H9 (cell line): ENCODE measurements at regions not wholly inside any gene's neighbourhood (a gene's known extent, or its start where the extent isn't known, plus 50 kb on each side); places are given as distances from the start of the nearest gene placed in this dataset.

Experiments
- DNase-seq: peaks from one replicate; pipeline ENCODE4 v3.0.0-alpha.2; 2017
- H2AFZ ChIP-seq: one replicate; pipeline ENCODE4 v1.6.1; 2013; ENCODE audit warnings: mild to moderate bottlenecking, low read length, control low read depth, moderate library complexity
- H2AK5ac ChIP-seq: 2 replicates; pipeline ENCODE4 v1.6.1; 2013; ENCODE audit warnings: low read length, control low read depth, mixed read lengths; ENCODE audit not compliant: insufficient read length
- H2BK120ac ChIP-seq: one replicate; pipeline ENCODE4 v1.6.1; 2013; ENCODE audit warnings: low read depth, mild to moderate bottlenecking, low read length, control low read depth, inconsistent platforms; ENCODE audit not compliant: poor library complexity, severe bottlenecking
- H2BK12ac ChIP-seq: 2 replicates; pipeline ENCODE4 v1.6.1; 2013; ENCODE audit warnings: low read length, control low read depth, mixed read lengths, low read depth; ENCODE audit not compliant: insufficient read length
- H2BK15ac ChIP-seq: 2 replicates; pipeline ENCODE4 v1.6.1; 2013; ENCODE audit warnings: low read depth, low read length, control low read depth
- H2BK20ac ChIP-seq: one replicate; pipeline ENCODE4 v1.6.1; 2013; ENCODE audit warnings: low read depth, mild to moderate bottlenecking, low read length, control low read depth, inconsistent platforms; ENCODE audit not compliant: poor library complexity, severe bottlenecking
- H2BK5ac ChIP-seq: 2 replicates; pipeline ENCODE4 v1.6.1; 2013; ENCODE audit warnings: low read length, control low read depth, mixed read lengths; ENCODE audit not compliant: insufficient read length
- H3K14ac ChIP-seq: 2 replicates; pipeline ENCODE4 v1.6.1; 2013; ENCODE audit warnings: low read length, control low read depth; ENCODE audit not compliant: insufficient read depth
- H3K18ac ChIP-seq: 2 replicates; pipeline ENCODE4 v1.6.1; 2013; ENCODE audit warnings: low read depth, mild to moderate bottlenecking, mixed read lengths, low read length, control low read depth; ENCODE audit not compliant: insufficient read length
- H3K23ac ChIP-seq: 2 replicates; pipeline ENCODE4 v1.6.1; 2013; ENCODE audit warnings: low read length, control low read depth, mixed read lengths, low read depth; ENCODE audit not compliant: insufficient read length
- H3K23me2 ChIP-seq: 2 replicates; pipeline ENCODE4 v1.6.1; 2013; ENCODE audit warnings: low read depth, mild to moderate bottlenecking, mixed read lengths, low read length, control low read depth; ENCODE audit not compliant: insufficient read length, poor library complexity, severe bottlenecking
- H3K27ac ChIP-seq: 2 replicates; pipeline ENCODE4 v1.5.1; 2013; ENCODE audit warnings: low read length, control low read depth, mixed read lengths, low read depth; ENCODE audit not compliant: insufficient read length
- H3K27me3 ChIP-seq: 2 replicates; pipeline ENCODE4 v1.6.1; 2013; ENCODE audit warnings: low read length, control low read depth, inconsistent platforms; ENCODE audit not compliant: insufficient read depth
- H3K4ac ChIP-seq: 2 replicates; pipeline ENCODE4 v1.6.1; 2013; ENCODE audit warnings: low read depth, mild to moderate bottlenecking, control low read depth, inconsistent platforms, low read length, moderate library complexity
- H3K4me1 ChIP-seq: 2 replicates; pipeline ENCODE4 v1.6.1; 2013; ENCODE audit warnings: low read length, control low read depth, inconsistent platforms; ENCODE audit not compliant: insufficient read depth
- H3K4me2 ChIP-seq: 2 replicates; pipeline ENCODE4 v1.6.1; 2013; ENCODE audit warnings: low read length, control low read depth, mixed read lengths; ENCODE audit not compliant: insufficient read length, insufficient read depth
- H3K56ac ChIP-seq: 2 replicates; pipeline ENCODE4 v1.6.1; 2013; ENCODE audit warnings: low read depth, mild to moderate bottlenecking, mixed read lengths, low read length, control low read depth; ENCODE audit not compliant: insufficient read length
- H3K79me1 ChIP-seq: 2 replicates; pipeline ENCODE4 v1.6.1; 2013; ENCODE audit warnings: low read depth, mild to moderate bottlenecking, moderate library complexity, low read length, control low read depth, inconsistent platforms; ENCODE audit not compliant: insufficient read depth, poor library complexity, severe bottlenecking
- H3K79me2 ChIP-seq: 2 replicates; pipeline ENCODE4 v1.6.1; 2013; ENCODE audit warnings: low read length, control low read depth, inconsistent platforms; ENCODE audit not compliant: insufficient read depth
- H3K9ac ChIP-seq: 2 replicates; pipeline ENCODE4 v1.6.1; 2013; ENCODE audit warnings: low read length, control low read depth, mixed read lengths; ENCODE audit not compliant: insufficient read length; ENCODE audit errors: extremely low read depth
- H3K9me3 ChIP-seq: one replicate; pipeline ENCODE4 v1.6.1; 2013; ENCODE audit warnings: low read depth, low read length, inconsistent platforms; ENCODE audit not compliant: control insufficient read depth
- H3T11ph ChIP-seq: one replicate; pipeline ENCODE4 v1.6.1; 2013; ENCODE audit warnings: mild to moderate bottlenecking, low read length, control low read depth, inconsistent platforms
- H4K20me1 ChIP-seq: one replicate; pipeline ENCODE4 v1.6.1; 2013; ENCODE audit not compliant: control insufficient read depth, insufficient read length, insufficient read depth
- H4K5ac ChIP-seq: 2 replicates; pipeline ENCODE4 v1.6.1; 2013; ENCODE audit warnings: low read depth, mild to moderate bottlenecking, mixed read lengths, low read length, control low read depth; ENCODE audit not compliant: insufficient read length
- H4K8ac ChIP-seq: replicated peaks from 2 replicates; pipeline ENCODE4 v1.6.1; 2013; ENCODE audit warnings: low read length, control low read depth, mixed read lengths, low read depth; ENCODE audit not compliant: insufficient read length
- H4K91ac ChIP-seq: 2 replicates; pipeline ENCODE4 v1.6.1; 2013; ENCODE audit warnings: low read depth, mild to moderate bottlenecking, moderate library complexity, mixed read lengths, low read length, control low read depth; ENCODE audit not compliant: insufficient read length
- H3K27ac Mint-ChIP-seq, 3 experiments: 2 replicates in 2 of 3; 3 replicates in 1 of 3; pipeline ENCODE4 v1.8.0; 2020 to 2021; ENCODE audit warnings: mixed read lengths in 3 of 3, mild to moderate bottlenecking in 1 of 3, moderate library complexity in 1 of 3
- H3K27me3 Mint-ChIP-seq: 2 replicates; pipeline ENCODE4 v1.8.0; 2021; ENCODE audit warnings: low read depth, mild to moderate bottlenecking, moderate library complexity, mixed read lengths
- H3K36me3 Mint-ChIP-seq, 3 experiments: 2 replicates in 2 of 3; 3 replicates in 1 of 3; pipeline ENCODE4 v1.8.0; 2020 to 2021; ENCODE audit warnings: low read depth in 3 of 3, mixed read lengths in 3 of 3; ENCODE audit not compliant: insufficient read depth in 1 of 3
- H3K4me1 Mint-ChIP-seq, 2 experiments: 2 replicates each; pipeline ENCODE4 v1.8.0; 2020; ENCODE audit warnings: mixed read lengths in 2 of 2
- H3K4me3 Mint-ChIP-seq, 2 experiments: 2 replicates in 1 of 2; 3 replicates in 1 of 2; pipeline ENCODE4 v1.8.0; 2020 to 2021; ENCODE audit warnings: mild to moderate bottlenecking in 2 of 2, mixed read lengths in 2 of 2, moderate library complexity in 1 of 2
- H3K9me3 Mint-ChIP-seq, 2 experiments: 2 replicates in 1 of 2; 3 replicates in 1 of 2; pipeline ENCODE4 v1.8.0; 2020; ENCODE audit warnings: mild to moderate bottlenecking in 2 of 2, mixed read lengths in 2 of 2, moderate library complexity in 1 of 2
- WGBS: extraction: QIAGEN DNeasy Blood & Tissue Kit; methylation state at CpG from one replicate; pipeline ENCODE4 v1.1.7; 2013; ENCODE audit warnings: missing lambda C conversion rate, low lambda C conversion rate, mixed read lengths; ENCODE audit not compliant: insufficient read length; ENCODE audit errors: extremely low coverage; 5-methylcytosine and 5-hydroxymethylcytosine counted together
- TF ChIP-seq, protein P1 (sequence below): fragments of 200-600 bp; sonication (generic); conservative IDR thresholded peaks from 3 replicates; pipeline ENCODE4 v1.8.0; 2021; ENCODE audit warnings: antibody characterized with exemption, mild to moderate bottlenecking

DNA sequence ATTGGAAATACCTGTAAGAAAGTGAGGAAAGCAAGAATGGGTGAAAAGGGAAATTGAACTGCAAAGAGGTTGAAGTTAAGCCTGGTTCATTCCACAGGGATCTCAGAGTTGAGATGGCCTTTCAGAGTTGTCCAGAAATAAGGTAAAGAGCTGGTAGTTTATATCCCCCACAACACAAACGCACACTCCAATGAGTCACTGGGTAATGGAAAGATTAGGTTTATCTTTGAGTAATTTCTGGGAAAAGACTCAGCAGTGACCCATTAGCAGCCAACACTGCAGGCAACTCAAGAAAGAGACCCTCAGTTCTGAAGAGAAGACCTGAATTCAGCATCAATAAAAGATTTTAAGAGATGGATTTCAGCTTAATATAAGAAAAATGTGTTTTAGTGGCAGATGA lies 485.5 kb downstream of the PTPRC start:
- H2BK120ac ChIP-seq, result no peak overlapping the region
- no peak overlapping the region for H3K23ac ChIP-seq
- H3K27me3 Mint-ChIP-seq, result no peaks in the 10 kb centered on the region
- H3K36me3 Mint-ChIP-seq, result no peaks in the 10 kb centered on the region
- H3K4me1 Mint-ChIP-seq, result peaks cover 7 to 8% of the 10 kb centered on the region in 2 experiments
- H3K4me1 ChIP-seq, result no peaks in the 10 kb centered on the region
- no peak overlapping the region for H4K5ac ChIP-seq
- no peak for DNase-seq
- no peak overlapping the region for H2BK15ac ChIP-seq
- H4K20me1 ChIP-seq, result no peaks in the 10 kb centered on the region
- no peaks in the 10 kb centered on the region for H3K23me2 ChIP-seq
- no peaks in the 10 kb centered on the region for H3K79me2 ChIP-seq
- H3K27ac ChIP-seq, result no peak overlapping the region
- no peak overlapping the region for H3K9ac ChIP-seq
- H3T11ph ChIP-seq, result no peak overlapping the region
- H3K56ac ChIP-seq, result no peak overlapping the region
- TF ChIP-seq, protein P1, sequence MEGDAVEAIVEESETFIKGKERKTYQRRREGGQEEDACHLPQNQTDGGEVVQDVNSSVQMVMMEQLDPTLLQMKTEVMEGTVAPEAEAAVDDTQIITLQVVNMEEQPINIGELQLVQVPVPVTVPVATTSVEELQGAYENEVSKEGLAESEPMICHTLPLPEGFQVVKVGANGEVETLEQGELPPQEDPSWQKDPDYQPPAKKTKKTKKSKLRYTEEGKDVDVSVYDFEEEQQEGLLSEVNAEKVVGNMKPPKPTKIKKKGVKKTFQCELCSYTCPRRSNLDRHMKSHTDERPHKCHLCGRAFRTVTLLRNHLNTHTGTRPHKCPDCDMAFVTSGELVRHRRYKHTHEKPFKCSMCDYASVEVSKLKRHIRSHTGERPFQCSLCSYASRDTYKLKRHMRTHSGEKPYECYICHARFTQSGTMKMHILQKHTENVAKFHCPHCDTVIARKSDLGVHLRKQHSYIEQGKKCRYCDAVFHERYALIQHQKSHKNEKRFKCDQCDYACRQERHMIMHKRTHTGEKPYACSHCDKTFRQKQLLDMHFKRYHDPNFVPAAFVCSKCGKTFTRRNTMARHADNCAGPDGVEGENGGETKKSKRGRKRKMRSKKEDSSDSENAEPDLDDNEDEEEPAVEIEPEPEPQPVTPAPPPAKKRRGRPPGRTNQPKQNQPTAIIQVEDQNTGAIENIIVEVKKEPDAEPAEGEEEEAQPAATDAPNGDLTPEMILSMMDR, result no peak
- H2AK5ac ChIP-seq, result no peak overlapping the region
- H3K79me1 ChIP-seq, result no peaks in the 10 kb centered on the region
- no peak overlapping the region for H3K18ac ChIP-seq
- H4K8ac ChIP-seq, result no peak overlapping the region
- no peaks in the 10 kb centered on the region for H3K9me3 Mint-ChIP-seq
- no peak overlapping the region for H4K91ac ChIP-seq
- no peak overlapping the region for H3K27ac Mint-ChIP-seq
- H3K27me3 ChIP-seq, result no peaks in the 10 kb centered on the region
- H3K4ac ChIP-seq, result no peak overlapping the region
- H3K9me3 ChIP-seq, result no peaks in the 10 kb centered on the region
- no peak overlapping the region for H3K4me2 ChIP-seq
- no peak overlapping the region for H2BK12ac ChIP-seq
- H2AFZ ChIP-seq, result no peak overlapping the region
- no peak overlapping the region for H3K14ac ChIP-seq
- H2BK5ac ChIP-seq, result no peak overlapping the region
- no peak overlapping the region for H3K4me3 Mint-ChIP-seq
- WGBS, result no CpG with 5 or more reads among the region's 1 CpG
- H2BK20ac ChIP-seq, result no peak overlapping the region
